NCI-H345 treated with DMSO at 0.1 percent for 48 hours (cell line): ENCODE measurements at regions not wholly inside any gene's neighbourhood (a gene's known extent, or its start where the extent isn't known, plus 50 kb on each side); places are given as distances from the start of the nearest gene placed in this dataset.
A peak's percentile ranks its signal among the peaks of the same experiment; 100 is the strongest.
"Not testable (repeated sequence)": the region's sequence is repeated elsewhere in the genome, so short reads cannot be mapped to it uniquely, and the experiment has no call there.

Experiments used
- DNase-seq: peaks from one replicate; lab custom pipeline; 2025; ENCODE audit not compliant: unreplicated experiment; lab: John Stamatoyannopoulos, UW

- DNase-seq: no peak
Observed at GRCh38 chr2:16738361-16739225, 73.0 kb upstream of the CYRIA start.

GRCh38 chr2:16737812-16738211 is 72.2 kb upstream of the CYRIA start:
- no peak for DNase-seq

GRCh38 chr2:16736633-16737032 is 71.0 kb upstream of the CYRIA start:
- DNase-seq: no peak

- no peak for DNase-seq
Observed at GRCh38 chr2:16729335-16729734, 63.7 kb upstream of the CYRIA start.

- no peak for DNase-seq
Observed at GRCh38 chr2:16728351-16729136, 62.9 kb upstream of the CYRIA start.

- not testable (repeated sequence) for DNase-seq
Observed at GRCh38 chr2:16727849-16728248, 62.2 kb upstream of the CYRIA start.

- no peak for DNase-seq
Observed at GRCh38 chr2:16727256-16727655, 61.6 kb upstream of the CYRIA start.

- DNase-seq: no peak
Observed at GRCh38 chr2:16726577-16726976, 60.9 kb upstream of the CYRIA start.

- DNase-seq: no peak
Observed at GRCh38 chr2:16726147-16726546, 60.5 kb upstream of the CYRIA start.

GRCh38 chr2:16725549-16725948 is 59.9 kb upstream of the CYRIA start:
- peak; percentile 8 for DNase-seq

GRCh38 chr2:16722677-16723076 is 57.0 kb upstream of the CYRIA start:
- DNase-seq: no peak

GRCh38 chr2:16722126-16722525 is 56.5 kb upstream of the CYRIA start:
- DNase-seq: no peak

- DNase-seq: not testable (repeated sequence)
Observed at GRCh38 chr2:16721529-16721928, 55.9 kb upstream of the CYRIA start.

- not testable (repeated sequence) for DNase-seq
Observed at GRCh38 chr2:16720737-16721136, 55.1 kb upstream of the CYRIA start.

- DNase-seq: no peak
Observed at GRCh38 chr2:16719485-16719808, 53.8 kb upstream of the CYRIA start.

GRCh38 chr2:16718576-16719484 is 53.2 kb upstream of the CYRIA start:
- no peak for DNase-seq

GRCh38 chr2:16717477-16717876 is 51.8 kb upstream of the CYRIA start:
- no peak for DNase-seq

- DNase-seq: no peak
Observed at GRCh38 chr2:16716944-16717343, 51.3 kb upstream of the CYRIA start.

GRCh38 chr2:16716024-16716423 is 50.4 kb upstream of the CYRIA start:
- DNase-seq: no peak
